ENCODE measurements at regions not wholly inside any gene's neighbourhood (a gene's known extent, or its start where the extent isn't known, plus 50 kb on each side); places are given as distances from the start of the nearest gene placed in this dataset.

DNA sequence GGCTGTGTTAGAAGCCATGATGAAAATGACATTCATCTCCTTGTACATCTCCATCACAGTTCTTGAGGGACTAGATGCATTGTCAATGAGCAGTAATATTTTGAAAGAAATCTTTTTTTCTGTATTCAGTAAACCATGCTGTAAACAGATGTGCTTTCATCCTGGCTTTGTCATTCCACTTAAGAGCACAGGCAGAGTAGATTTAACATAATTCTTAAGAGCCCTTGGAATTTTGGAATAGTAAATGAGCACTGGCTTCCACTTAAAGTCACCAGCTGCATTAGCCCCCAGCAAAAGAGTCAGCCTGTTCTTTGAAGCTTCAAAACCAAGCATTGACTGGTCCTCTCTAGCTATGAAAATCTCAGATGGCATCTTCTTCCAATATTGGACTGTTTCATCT, 197.8 kb upstream of the HDDC2 start:
- DNase-seq: no peak

DNA sequence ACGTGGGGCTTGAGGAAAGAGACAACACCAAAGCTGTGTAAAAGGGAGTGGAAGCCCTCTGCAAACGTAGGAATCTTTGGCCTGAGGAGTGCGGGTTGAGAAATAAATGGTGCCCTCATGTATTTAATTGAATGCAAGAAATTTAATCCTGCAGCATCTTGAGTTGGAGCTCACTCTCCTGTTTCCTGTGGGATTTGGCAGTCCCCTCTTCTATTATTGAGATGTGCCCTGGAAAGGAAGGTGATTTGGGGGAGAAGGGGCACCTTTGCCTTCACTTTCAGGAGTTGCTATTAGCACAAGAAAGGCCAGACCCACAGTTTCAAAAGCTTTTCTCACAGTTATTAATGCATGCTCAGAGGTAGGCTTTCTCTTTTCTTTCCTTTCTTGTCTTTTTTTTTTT, 201.4 kb upstream of the HDDC2 start:
- DNase-seq: no peak

DNA sequence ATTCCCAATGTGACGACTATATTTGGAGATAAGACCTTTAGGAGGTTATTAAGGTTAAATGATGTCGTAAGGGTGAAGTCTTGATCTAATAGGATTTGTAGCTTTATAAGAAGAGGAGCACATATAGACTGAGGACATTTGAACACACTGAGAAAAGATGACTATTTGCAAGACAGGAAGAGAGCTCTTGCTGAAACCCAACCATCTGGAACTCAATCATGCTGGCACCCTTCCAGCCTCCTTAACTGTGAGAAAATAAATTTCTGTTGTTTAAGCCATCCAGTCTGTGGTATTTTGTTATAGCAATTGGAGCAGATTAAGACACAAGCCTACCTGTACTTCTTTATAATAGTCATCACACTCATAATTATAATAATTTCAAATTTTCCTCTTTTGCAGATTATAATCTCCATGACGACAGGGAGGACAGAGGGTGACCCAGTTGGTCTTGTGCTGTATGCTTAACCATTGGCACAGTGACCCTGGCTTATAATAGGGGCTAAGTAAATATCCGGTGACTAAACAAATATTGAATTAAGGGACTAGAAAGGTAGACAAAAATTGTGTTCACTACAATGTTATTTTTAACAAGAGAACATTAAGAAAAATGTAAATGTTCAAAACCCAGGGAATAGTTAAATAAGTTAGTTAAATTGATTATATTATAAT, 206.4 kb upstream of the HDDC2 start:
- no peak for DNase-seq

DNA sequence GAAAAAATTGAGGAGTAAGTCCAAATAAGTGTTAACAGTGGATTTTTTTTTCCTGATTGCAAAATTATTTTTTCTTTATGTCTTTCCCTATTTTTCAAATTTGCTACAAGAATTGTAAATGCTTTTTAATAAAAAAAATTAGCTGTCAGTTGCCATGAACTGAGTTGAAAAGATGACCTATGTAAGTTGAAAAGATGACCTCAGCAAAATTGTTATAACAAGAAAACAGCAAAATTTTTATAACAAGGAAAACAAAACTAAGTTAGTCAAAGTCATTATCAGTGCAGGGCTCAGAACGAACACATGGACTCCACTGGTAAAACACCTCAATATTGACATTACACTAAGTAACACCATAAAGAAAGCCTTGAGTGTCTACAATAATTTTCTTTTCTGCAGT, 207.0 kb upstream of the HDDC2 start:
- DNase-seq: no peak

DNA sequence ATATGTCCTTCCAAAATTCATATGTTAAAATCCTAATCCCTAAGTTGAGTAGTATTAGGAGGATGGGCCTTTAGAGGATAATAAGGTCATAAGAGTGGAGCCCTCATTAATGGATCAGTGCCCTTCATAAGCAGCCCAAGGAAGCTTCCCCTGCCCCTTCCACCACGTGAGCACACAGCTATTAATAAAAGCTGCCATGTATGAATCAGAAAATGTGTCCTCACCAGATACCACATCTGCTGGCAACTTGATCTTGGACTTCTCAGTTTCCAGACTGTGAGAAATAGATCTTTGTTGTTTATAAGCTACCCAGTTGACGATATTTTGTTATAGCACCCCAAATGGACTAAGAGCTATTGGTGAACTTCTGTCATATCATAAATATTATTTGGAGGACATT, 207.7 kb upstream of the HDDC2 start:
- DNase-seq: no peak

DNA sequence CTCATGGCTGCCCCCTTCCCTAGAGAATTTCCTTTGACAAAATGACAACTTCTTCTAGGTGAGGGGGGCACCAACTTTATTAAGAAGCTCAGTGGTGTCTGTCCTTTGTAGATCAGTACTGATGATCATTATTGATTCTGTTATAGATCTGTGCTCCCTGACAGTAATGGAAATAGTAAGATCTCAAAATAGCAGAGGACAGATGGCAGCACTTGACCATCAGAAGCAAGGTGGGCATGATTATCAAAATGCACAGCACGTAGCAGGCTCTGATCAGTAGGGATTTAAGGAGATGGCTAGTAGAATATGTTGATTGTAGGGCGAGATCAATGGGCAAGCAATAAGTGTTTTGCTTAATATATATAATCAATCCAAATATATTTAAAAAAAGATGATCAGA, 208.6 kb upstream of the HDDC2 start:
- no peak for DNase-seq

DNA sequence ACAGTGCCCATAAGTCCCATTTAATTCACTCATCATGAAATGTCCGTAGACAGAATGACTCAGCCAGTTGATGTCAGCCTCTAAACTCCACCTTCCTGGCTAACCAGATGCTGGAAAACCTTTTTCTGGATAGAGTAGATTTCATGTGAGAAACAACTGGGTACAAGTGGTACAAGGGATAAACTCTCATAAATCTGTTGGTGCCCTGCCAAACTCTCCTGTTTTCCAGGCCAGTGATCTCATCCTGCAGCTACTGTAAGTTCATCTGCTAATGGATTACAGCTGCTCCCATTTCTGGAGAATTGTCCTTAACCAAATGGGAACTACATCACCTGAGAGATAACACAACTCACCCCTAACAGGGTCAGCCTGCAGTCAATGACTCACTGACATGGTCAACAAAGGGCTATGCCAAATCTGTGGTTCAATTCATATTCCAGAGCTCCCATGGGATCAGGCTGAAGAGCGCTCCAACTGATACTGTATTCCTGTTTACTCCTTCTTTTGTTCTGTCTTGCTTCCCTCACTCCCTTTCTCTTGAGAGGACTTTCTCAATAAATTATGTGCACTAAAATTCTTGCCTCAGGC, 210.1 kb upstream of the HDDC2 start:
- DNase-seq: no peak

DNA sequence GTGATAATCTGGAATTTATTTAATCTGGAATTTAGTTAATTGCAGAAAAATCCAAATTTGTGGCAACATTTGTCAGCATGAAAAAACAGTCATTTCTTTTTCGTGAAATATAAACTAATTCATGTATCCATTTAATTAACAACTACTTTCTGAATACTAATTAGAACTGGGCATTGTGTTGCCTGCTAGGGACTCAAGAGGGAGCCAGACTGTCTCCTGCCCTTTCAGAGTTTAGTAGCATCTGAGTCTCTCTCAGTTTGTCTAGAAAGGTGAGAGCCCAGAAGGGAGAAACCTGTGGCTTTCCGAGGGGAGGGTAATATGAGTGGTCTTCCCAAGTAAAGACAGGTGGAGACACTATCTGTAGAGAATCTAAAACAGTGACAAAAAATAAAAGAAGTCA, 210.9 kb upstream of the HDDC2 start:
- no peak for DNase-seq

DNA sequence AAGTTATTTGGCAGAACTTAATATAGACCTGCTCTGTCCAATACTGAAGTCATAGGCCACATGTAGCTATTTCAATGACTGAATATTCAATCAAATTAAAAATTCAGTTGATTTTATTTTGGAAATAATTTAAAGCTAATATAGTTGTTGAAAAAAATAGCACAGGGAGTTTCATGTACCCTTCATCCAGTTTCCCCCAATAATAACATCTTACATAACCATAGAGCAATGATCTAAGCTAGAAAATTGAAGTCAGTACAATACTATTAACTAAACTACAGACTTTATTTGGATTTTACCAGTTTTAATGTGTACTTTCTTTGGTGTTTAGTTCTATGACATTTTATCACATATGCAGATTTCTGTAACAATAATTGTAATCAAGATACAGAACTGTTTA, 212.2 kb upstream of the HDDC2 start:
- no peak for DNase-seq

DNA sequence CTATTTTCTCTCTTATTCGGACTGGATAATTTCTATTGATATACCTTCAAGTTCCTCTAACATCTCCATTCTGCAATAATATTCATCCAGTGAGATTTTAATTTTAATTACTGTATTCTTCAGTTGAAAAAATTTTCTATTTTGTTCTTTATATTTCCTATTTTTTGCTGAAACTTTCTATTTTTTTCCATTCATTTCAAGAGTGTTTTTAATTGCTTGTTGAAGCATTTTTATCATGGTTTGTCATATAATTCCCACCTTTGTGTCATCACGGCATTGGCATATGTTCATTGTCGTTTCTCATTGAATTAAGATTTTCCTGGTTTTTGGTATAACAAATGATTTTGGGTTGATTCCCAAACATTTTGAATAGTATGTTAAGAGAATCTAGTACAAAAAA, 214.9 kb upstream of the HDDC2 start:
- no peak for DNase-seq

DNA sequence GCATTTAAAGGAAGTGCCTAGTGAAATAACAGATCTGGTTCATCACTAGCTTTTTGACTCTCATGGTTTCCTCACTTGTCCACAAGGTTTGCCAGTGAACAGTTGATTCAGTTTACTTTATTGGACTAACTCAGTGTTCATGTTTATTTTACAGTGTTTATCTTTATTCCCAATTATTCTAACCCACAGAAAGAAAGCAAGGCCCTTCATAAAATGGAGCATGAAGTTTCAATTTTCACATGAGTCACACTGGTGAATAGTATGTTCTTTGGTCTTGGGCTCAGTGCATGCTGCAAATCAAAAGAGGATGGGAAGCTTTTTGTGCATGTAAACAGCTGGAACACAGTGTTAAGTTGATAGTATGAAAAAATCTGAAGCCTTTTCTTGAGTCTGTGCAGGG, 217.6 kb upstream of the HDDC2 start:
- no peak for DNase-seq

DNA sequence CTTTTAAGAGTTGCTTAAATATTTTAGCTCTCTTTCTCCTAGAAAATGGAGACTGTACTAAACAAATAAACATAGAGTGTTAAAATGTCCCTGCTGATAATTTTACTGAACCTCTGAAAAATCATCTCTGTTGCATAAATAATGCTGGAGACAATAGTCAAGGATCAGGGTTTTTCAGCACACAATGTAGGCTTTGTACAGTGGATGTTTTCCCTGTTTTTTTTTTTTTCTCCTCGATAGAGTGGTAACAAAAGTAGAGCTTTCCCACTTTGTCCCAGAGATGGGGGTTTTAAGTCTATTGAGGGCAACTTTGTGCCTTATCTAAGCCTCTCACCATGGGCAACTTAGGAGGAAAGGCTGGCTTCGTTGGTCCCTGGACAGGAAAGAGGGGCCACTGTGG, 222.6 kb upstream of the HDDC2 start:
- DNase-seq: no peak

DNA sequence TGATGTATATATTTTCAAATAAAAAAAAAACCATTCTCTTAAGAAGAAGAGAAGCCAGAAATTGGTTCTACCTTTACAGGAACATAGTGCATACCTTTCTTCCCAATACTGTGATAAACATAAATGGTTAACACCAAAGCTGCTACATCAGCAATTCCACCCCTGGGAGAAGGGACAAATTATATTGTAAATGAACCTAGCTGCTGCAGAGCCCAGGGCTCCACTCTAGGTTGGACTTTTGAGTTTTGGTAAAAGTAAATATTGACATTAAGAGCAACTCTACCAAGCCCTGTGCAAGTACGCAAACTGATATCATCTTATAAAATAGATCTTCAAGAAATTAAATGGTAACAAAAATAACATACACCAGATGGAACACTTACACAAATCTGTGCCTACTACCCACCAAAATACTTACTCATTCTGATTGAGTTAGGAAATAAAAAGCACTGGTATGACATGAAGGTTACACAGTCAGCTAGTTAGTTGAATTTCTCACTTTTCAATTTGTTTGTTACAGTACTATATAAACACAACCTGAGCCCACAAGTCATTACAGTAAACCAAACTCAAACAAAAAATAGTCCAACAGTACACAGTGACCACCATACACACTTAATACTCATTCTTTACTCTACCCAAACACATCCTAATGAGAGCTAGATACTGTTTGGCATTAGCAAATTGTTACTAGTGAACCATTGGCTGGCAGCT, 223.3 kb upstream of the HEY2 start:
- no peak for DNase-seq

DNA sequence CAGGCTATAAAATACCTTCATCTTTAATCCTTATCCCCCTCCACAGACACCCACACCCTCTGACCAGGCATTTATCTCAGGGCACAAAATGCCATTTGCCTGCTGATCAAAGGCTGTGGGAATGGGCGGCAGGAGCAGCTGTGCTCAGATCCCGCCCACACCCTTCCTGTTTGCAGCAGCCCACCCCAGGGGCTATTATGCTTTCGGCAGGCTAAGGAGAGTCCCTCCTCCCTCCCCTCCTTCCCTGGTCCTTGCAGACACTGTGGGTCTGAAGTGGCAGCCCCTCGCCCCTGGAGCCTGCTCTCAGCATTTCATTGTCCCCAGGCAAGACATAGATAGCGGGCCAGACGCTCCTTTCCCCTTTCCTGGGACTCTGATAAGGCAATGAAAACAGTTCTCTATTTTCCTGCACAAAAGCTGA, 220.8 kb upstream of the HEY2 start:
- no peak for DNase-seq

DNA sequence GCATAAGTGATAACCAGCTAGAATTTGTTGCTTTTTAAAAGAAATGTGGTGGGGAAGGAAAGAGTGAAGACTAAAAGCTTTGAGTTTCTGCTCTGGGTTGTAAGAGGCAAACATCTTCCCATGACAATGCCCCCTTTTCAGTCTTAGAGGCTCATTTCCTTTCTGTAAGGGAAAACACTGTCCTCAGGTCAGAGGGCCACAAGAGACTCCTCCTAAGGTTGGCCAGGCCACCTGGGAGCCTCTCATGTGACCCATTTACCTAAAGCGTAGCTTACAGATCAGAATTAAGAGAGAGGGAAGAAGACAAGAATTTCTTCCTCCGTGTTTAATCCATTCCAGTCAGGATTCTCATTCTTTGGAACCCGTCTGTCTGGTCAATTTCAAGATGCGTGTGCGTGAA, 220.4 kb upstream of the HEY2 start:
- DNase-seq: no peak

DNA sequence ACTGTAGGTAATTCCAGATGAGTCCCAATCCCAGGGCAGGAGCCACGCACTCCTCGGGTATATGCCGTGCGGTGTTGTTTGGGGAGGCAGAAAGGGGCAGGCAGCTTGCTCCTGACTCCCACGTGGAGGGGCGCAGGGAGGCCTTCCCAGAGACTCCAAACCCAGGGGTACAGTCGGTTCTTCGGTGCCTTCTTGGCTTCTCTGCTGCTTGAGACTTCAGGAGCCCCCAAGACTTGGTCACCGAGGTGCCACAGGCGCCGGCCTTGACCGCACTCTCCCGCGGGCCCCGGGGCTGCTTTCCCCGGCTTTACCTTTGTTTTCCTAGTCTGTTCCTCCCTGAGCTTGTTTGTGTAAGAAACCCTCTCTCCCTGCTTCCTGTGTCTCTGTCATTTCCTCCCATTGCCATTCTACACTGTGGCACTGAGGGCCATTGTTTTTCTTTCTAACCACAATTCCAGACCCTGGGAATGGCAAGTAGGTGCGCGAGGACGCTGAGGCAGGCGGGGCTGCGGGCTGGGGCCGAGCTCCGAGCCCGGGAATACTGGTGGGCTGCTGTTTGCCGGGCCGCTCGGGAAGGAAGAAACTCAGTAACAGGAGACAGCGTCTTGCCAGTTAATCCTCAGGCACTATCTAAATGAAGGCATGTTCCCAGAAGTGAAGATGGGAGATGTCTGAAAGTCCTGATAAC, 215.6 kb upstream of the HEY2 start:
- DNase-seq: no peak

DNA sequence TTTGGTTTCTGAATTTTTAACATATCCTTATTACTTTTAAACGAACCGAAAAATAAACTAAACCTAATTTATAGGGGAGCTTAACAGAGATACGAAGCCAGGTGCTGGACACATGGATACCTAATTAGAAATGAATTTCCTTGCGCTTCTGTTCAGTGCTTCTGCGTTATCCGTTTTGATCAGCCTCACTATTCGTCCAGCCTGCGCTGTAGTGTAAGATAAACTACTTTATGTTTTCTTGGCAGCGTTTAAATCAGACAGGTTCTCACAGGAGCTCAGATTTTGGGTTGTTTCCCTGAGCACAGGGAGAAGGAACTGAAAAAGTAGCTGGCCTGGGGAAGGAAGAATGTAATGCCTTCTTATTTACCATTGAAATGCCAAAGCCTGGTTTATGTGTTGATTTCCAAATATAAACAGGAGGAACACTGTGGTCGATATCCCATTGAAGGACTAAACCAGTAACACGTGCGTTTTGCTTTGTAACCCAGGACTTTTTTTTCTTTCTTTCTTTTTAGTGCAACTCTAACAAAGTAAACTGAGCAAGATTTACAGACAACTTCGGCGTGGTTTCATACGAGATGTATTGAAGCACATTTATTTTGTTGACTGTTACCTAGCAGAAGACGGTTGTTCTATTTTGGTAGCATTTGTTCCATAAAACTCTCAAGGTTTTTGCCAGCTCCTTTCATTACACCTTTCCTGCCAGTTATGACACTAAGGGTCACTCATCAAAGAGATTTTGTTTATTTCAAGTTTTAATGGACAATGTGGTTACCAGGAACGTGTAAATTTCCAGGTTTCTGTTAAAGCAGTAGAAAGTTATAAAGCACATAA, 214.8 kb upstream of the HEY2 start:
- no peak for DNase-seq

DNA sequence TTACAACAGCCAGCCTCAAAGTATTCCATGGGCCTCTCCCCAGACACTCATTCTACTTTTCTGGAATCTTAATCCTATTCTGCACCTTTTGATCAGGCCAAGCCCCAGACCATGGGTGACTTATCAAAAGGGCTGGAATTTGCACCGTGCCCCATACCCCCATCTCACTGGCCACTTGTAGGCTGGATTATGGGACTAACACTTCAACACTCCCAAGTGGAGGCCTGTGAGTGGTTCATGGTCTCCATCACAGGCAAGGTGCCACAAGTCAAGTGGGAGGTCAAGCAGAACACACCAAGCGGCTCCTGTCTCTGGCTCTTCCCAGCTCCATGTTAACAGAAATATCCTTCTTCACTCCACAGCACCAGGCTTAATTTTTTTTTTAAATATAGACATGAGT, 212.3 kb upstream of the HEY2 start:
- no peak for DNase-seq

DNA sequence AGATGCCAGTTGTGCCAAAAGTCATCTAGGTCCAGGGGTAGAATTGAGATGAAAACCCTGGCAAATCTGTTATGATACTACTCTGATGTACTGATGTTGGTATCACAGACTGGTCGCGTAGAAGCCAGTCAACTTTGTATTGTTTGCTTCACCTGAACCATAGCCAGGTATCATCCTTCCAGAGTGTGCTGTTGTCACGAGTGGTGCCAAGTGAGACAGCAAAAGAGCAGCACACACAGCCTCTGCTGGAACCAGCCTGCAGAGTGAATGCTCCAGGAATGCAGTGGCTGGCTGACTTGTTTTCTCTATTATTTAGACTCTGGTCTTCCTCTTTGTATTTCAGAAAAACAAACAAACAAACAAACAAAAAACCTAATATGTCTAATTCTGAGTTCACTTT, 209.5 kb upstream of the HEY2 start:
- DNase-seq: no peak

DNA sequence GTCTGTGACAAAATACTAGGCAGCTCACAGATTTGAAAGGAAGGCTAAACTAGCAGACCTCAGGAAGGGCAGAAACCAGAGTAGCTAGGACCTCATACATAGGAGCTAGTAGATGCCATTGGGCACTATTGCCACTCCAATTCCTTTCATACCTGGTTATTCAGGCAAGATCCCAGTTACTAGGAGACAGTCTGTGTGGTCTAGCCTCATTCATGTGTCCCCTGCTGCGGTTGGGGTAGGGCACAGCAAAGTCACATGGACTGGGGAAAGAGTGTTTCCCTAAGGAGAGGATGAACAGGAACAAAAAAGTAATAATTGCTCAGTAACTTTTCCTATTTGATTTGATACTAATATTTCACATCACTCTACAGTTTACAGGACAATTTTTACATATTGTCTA, 204.6 kb upstream of the HEY2 start:
- no peak for DNase-seq

DNA sequence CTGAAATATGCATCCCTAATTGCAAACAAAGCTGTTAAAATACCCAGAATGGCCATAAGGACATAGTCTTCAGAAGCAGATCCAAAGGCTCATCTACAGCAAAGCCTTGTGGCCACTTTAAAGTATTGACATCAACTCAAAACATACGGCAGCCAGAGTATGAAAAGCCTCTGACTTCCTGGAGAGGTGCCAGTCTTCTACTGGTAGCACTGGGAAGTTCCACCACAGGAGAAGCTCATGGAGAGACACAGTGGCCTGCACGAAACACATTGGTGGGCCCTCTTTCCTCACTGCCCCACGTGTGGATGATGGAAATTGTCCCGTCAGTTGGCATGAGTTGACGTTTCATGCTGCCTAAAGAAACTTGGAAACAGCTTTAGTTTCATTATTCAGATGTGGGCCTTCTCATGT, 202.6 kb upstream of the HEY2 start:
- no peak for DNase-seq

DNA sequence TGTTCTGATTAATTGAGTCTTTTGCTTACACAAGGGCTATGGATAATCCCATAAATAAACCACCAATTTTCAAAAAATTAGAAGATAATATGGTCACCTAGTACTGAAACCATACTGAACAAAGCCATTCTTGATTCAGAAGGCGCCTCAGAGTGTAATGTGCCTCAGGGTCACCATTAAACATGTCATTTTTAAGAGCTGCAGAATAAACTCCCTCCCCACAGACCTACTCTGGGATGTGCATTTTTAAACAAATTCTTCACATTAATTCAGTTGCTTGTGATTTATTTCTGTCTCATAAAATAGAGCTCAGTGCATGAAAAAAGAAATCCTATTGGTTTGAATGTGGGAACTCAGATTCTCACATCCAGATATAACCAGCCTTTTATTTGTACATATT, 202.1 kb upstream of the HEY2 start:
- no peak for DNase-seq

DNA sequence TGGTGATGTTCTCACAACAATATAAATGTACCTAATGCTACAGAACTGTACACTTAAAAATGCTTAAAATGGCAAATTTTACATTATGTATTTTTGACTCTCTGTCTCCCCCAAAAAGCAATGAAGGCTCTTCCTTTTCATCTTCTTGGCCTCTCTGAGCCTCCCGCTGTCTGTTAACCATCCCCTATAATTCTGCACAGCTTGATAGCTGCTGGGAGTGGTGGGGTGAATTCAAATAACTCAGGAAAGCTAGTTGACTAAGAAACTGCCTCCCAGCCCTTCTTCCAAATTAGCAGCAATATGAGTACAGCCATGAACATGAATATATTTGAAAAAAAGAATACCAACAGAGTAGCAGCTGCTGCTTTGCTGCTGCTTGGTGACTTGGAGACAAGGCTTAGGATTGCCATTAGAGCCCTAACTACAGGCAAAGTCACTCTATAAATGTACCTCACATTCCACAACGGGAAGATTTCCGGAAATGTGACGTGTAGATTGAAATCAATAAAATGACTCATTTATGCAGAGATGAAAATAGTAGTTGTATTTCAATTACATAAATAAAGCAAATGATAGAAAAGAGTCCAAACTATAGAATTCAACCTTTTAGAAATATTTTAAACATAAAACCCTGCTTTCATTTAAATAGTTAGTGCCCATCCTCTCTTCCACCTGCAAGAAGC, 200.1 kb upstream of the HEY2 start:
- no peak for DNase-seq

Measured in NCI-H2081 treated with DMSO at 0.1 percent for 48 hours (cell line).